K562 (cell line): ENCODE measurements at regions not wholly inside any gene's neighbourhood (a gene's known extent, or its start where the extent isn't known, plus 50 kb on each side); places are given as distances from the start of the nearest gene placed in this dataset.
A peak's percentile ranks its signal among the peaks of the same experiment; 100 is the strongest.

ENCODE experiments used
- ATF7 ChIP-seq: fragments of 450-650 bp; IDR thresholded peaks from 2 replicates; pipeline ENCODE4 v1.7.1; 2014; ENCODE audit warnings: mild to moderate bottlenecking, moderate library complexity
- DMBX1 ChIP-seq: fragments of 250-450 bp; sonication (Bioruptor Pico); IDR thresholded peaks from 2 replicates; pipeline ENCODE4 v1.8.0; 2022; ENCODE audit warnings: inconsistent platforms, mild to moderate bottlenecking, moderate library complexity, borderline replicate concordance
- GATA2 ChIP-seq: sonication (generic); formaldehyde crosslinking; IDR thresholded peaks from 2 replicates; pipeline ENCODE4 v1.4.0; 2020; ENCODE audit warnings: mild to moderate bottlenecking, missing genetic modification reagents
- HDAC3 ChIP-seq: fragments of 450-650 bp; IDR thresholded peaks from 2 replicates; pipeline ENCODE4 v1.6.1; 2018; ENCODE audit warnings: borderline replicate concordance, mild to moderate bottlenecking, moderate library complexity; ENCODE audit not compliant: partially characterized antibody
- PYGO2 ChIP-seq: fragments of 450-650 bp; IDR thresholded peaks from 2 replicates; pipeline ENCODE4 v1.6.1; 2016; ENCODE audit warnings: mild to moderate bottlenecking, missing genetic modification characterization, moderate library complexity, missing compliant biosample characterization
- ZFPM2 ChIP-seq: fragments of 250-450 bp; sonication (Bioruptor Pico); IDR thresholded peaks from 2 replicates; pipeline ENCODE4 v1.5.1; 2022; ENCODE audit warnings: mild to moderate bottlenecking
- TF ChIP-seq, protein P1 (sequence below): fragments of 250-450 bp; sonication (Bioruptor Pico); IDR thresholded peaks from 2 replicates; pipeline ENCODE4 v1.4.0; 2020; ENCODE audit warnings: mild to moderate bottlenecking, moderate library complexity, borderline replicate concordance
- TF ChIP-seq, protein P2 (sequence below), 2 experiments: fragments of 200-800 bp in 1 of 2; sonication (Bioruptor generic) in 1 of 2; sonication (generic) in 1 of 2; formaldehyde crosslinking in 1 of 2; IDR thresholded peaks in 1 of 2; conservative IDR thresholded peaks in 1 of 2; 2 replicates each; pipeline versions ENCODE4 v1.5.0 to v1.6.1; 2016 to 2020; ENCODE audit warnings: missing compliant biosample characterization in 1 of 2, missing genetic modification characterization in 1 of 2, missing genetic modification reagents in 1 of 2
- TF ChIP-seq, protein P3 (sequence below): fragments of 250-450 bp; sonication (Bioruptor Pico); IDR thresholded peaks from 2 replicates; pipeline ENCODE4 v1.5.0; 2022; ENCODE audit warnings: mild to moderate bottlenecking
- TF ChIP-seq, protein P4 (sequence below): fragments of 450-650 bp; IDR thresholded peaks from 2 replicates; pipeline ENCODE4 v1.7.1; 2018; ENCODE audit warnings: mild to moderate bottlenecking, low read depth; ENCODE audit not compliant: partially characterized antibody
- TF ChIP-seq, protein P5 (sequence below): fragments of 450-650 bp; IDR thresholded peaks from 2 replicates; pipeline ENCODE4 v1.6.1; 2017; ENCODE audit warnings: antibody characterized with exemption
- TF ChIP-seq, protein P6 (sequence below): sonication (generic); formaldehyde crosslinking; IDR thresholded peaks from 2 replicates; pipeline ENCODE4 v1.8.1; 2023; ENCODE audit warnings: mild to moderate bottlenecking, missing genetic modification reagents

DNA sequence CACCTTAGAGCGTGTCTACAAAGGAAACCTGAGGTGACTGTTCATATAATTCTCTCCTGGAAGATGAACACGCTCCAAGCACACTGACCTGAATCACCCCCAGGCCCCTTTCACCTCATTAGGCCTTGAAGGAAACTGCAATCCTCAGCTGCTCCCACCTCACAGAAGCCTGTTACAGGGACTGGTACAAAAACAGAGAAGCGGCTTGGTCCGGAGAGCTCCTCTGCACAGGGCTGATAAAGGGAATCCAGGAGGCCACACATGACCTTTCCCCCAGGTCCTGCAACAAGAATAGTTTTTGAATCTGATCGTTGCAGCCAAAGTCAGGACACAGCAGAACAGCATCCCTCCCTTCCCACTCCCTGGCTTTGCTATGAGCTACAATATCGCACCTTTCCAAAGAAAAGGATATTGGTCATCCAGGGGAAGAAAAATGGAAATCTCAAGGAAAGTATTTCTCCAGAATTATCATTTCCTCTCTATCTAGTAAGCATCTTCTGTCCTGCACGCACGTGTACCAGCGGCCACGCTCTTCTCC lies 666.7 kb downstream of the UQCRFS1 start (continued):
- TF ChIP-seq, protein P1, sequence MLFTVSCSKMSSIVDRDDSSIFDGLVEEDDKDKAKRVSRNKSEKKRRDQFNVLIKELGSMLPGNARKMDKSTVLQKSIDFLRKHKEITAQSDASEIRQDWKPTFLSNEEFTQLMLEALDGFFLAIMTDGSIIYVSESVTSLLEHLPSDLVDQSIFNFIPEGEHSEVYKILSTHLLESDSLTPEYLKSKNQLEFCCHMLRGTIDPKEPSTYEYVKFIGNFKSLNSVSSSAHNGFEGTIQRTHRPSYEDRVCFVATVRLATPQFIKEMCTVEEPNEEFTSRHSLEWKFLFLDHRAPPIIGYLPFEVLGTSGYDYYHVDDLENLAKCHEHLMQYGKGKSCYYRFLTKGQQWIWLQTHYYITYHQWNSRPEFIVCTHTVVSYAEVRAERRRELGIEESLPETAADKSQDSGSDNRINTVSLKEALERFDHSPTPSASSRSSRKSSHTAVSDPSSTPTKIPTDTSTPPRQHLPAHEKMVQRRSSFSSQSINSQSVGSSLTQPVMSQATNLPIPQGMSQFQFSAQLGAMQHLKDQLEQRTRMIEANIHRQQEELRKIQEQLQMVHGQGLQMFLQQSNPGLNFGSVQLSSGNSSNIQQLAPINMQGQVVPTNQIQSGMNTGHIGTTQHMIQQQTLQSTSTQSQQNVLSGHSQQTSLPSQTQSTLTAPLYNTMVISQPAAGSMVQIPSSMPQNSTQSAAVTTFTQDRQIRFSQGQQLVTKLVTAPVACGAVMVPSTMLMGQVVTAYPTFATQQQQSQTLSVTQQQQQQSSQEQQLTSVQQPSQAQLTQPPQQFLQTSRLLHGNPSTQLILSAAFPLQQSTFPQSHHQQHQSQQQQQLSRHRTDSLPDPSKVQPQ (CRISPR knock-in tag) = no peak
- TF ChIP-seq, protein P2, sequence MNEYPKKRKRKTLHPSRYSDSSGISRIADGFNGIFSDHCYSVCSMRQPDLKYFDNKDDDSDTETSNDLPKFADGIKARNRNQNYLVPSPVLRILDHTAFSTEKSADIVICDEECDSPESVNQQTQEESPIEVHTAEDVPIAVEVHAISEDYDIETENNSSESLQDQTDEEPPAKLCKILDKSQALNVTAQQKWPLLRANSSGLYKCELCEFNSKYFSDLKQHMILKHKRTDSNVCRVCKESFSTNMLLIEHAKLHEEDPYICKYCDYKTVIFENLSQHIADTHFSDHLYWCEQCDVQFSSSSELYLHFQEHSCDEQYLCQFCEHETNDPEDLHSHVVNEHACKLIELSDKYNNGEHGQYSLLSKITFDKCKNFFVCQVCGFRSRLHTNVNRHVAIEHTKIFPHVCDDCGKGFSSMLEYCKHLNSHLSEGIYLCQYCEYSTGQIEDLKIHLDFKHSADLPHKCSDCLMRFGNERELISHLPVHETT (CRISPR knock-in tag; conservative IDR thresholded peaks at IDR 0.05 in 1 of 2, IDR thresholded peaks at IDR 0.05 in 1 of 2) = 0 out of 4 replicates have a peak, but pooled peaks of 1 of the 2 experiments have one; percentile 20
- TF ChIP-seq ATF7 (no peak), ZFPM2 (CRISPR knock-in tag) (no peak), HDAC3 (peak; percentile 79), DMBX1 (CRISPR knock-in tag) (peak; percentile 43; the same call in 1 of the 2 replicates), GATA2 (peak; percentile 85), PYGO2 (tag) (no peak)
- TF ChIP-seq, protein P3, sequence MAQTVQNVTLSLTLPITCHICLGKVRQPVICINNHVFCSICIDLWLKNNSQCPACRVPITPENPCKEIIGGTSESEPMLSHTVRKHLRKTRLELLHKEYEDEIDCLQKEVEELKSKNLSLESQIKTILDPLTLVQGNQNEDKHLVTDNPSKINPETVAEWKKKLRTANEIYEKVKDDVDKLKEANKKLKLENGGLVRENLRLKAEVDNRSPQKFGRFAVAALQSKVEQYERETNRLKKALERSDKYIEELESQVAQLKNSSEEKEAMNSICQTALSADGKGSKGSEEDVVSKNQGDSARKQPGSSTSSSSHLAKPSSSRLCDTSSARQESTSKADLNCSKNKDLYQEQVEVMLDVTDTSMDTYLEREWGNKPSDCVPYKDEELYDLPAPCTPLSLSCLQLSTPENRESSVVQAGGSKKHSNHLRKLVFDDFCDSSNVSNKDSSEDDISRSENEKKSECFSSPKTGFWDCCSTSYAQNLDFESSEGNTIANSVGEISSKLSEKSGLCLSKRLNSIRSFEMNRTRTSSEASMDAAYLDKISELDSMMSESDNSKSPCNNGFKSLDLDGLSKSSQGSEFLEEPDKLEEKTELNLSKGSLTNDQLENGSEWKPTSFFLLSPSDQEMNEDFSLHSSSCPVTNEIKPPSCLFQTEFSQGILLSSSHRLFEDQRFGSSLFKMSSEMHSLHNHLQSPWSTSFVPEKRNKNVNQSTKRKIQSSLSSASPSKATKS (CRISPR knock-in tag) = no peak
- TF ChIP-seq, protein P4, sequence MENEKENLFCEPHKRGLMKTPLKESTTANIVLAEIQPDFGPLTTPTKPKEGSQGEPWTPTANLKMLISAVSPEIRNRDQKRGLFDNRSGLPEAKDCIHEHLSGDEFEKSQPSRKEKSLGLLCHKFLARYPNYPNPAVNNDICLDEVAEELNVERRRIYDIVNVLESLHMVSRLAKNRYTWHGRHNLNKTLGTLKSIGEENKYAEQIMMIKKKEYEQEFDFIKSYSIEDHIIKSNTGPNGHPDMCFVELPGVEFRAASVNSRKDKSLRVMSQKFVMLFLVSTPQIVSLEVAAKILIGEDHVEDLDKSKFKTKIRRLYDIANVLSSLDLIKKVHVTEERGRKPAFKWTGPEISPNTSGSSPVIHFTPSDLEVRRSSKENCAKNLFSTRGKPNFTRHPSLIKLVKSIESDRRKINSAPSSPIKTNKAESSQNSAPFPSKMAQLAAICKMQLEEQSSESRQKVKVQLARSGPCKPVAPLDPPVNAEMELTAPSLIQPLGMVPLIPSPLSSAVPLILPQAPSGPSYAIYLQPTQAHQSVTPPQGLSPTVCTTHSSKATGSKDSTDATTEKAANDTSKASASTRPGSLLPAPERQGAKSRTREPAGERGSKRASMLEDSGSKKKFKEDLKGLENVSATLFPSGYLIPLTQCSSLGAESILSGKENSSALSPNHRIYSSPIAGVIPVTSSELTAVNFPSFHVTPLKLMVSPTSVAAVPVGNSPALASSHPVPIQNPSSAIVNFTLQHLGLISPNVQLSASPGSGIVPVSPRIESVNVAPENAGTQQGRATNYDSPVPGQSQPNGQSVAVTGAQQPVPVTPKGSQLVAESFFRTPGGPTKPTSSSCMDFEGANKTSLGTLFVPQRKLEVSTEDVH = no peak
- TF ChIP-seq, protein P5, sequence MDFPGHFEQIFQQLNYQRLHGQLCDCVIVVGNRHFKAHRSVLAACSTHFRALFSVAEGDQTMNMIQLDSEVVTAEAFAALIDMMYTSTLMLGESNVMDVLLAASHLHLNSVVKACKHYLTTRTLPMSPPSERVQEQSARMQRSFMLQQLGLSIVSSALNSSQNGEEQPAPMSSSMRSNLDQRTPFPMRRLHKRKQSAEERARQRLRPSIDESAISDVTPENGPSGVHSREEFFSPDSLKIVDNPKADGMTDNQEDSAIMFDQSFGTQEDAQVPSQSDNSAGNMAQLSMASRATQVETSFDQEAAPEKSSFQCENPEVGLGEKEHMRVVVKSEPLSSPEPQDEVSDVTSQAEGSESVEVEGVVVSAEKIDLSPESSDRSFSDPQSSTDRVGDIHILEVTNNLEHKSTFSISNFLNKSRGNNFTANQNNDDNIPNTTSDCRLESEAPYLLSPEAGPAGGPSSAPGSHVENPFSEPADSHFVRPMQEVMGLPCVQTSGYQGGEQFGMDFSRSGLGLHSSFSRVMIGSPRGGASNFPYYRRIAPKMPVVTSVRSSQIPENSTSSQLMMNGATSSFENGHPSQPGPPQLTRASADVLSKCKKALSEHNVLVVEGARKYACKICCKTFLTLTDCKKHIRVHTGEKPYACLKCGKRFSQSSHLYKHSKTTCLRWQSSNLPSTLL = no peak
- TF ChIP-seq, protein P6, sequence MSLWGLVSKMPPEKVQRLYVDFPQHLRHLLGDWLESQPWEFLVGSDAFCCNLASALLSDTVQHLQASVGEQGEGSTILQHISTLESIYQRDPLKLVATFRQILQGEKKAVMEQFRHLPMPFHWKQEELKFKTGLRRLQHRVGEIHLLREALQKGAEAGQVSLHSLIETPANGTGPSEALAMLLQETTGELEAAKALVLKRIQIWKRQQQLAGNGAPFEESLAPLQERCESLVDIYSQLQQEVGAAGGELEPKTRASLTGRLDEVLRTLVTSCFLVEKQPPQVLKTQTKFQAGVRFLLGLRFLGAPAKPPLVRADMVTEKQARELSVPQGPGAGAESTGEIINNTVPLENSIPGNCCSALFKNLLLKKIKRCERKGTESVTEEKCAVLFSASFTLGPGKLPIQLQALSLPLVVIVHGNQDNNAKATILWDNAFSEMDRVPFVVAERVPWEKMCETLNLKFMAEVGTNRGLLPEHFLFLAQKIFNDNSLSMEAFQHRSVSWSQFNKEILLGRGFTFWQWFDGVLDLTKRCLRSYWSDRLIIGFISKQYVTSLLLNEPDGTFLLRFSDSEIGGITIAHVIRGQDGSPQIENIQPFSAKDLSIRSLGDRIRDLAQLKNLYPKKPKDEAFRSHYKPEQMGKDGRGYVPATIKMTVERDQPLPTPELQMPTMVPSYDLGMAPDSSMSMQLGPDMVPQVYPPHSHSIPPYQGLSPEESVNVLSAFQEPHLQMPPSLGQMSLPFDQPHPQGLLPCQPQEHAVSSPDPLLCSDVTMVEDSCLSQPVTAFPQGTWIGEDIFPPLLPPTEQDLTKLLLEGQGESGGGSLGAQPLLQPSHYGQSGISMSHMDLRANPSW (CRISPR knock-in tag) = no peak
